DMS53 treated with DMSO at 0.1 percent for 48 hours (cell line): ENCODE measurements at regions not wholly inside any gene's neighbourhood (a gene's known extent, or its start where the extent isn't known, plus 50 kb on each side); places are given as distances from the start of the nearest gene placed in this dataset.

ENCODE experiments used
- DNase-seq: peaks from one replicate; lab custom pipeline; 2025; ENCODE audit not compliant: unreplicated experiment; lab: John Stamatoyannopoulos, UW

GRCh38 chr4:105093975-105094374, 52.7 kb upstream of the TET2 start:
- DNase-seq: no peak
